Epithelial cell of esophagus (primary cell): ENCODE measurements at regions not wholly inside any gene's neighbourhood (a gene's known extent, or its start where the extent isn't known, plus 50 kb on each side); places are given as distances from the start of the nearest gene placed in this dataset.

Source experiments
- DNase-seq: peaks from one replicate; pipeline ENCODE4 v3.0.0; 2010; ENCODE audit warnings: low read depth
- H3K4me3 ChIP-seq: 2 replicates; pipeline ENCODE4 v1.5.1; 2011; ENCODE audit warnings: mild to moderate bottlenecking, low read length, control low read depth
- CTCF ChIP-seq: IDR thresholded peaks from 2 replicates; pipeline ENCODE4 v1.5.1; 2011; ENCODE audit warnings: low read depth, mild to moderate bottlenecking, low read length, control low read depth, inconsistent platforms; ENCODE audit not compliant: insufficient read depth; ENCODE audit errors: missing control alignments

DNA sequence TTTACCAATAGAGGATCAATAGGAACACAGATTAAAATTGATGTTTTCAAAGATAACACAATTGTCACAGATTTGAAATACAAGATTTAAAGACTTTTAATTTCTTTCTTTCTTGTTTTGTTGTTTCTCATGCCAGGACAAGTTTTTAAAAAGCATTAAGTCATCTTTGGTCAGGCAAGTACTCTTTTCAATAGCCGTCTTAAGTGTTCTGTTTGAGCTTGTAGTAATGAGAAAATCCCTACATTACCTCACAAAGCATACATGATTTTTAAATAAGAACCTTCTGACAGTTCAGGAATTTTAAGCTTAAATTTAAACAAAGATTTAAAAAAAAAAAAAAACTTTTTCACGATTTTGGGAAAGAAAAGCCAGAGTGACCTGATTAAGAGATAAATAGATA, 216.3 kb upstream of the PRR20A start:
- no peak overlapping the region for H3K4me3 ChIP-seq
- peak; percentile 27 for DNase-seq
- TF ChIP-seq CTCF = no peak

GRCh38 chr13:56932104-56932503, 208.6 kb upstream of the PRR20A start:
- DNase-seq = no peak
- TF ChIP-seq CTCF = no peak
- no peak overlapping the region for H3K4me3 ChIP-seq

GRCh38 chr13:56953965-56954364, 186.8 kb upstream of the PRR20A start:
- no peak overlapping the region for H3K4me3 ChIP-seq
- no peak for TF ChIP-seq CTCF
- peak; percentile 8 for DNase-seq

- TF ChIP-seq CTCF = no peak
- DNase-seq = no peak
- H3K4me3 ChIP-seq = no peak overlapping the region
Observed at GRCh38 chr13:56975647-56976046, 165.1 kb upstream of the PRR20A start.

GRCh38 chr13:56980856-56981255, 159.9 kb upstream of the PRR20A start:
- no peak for DNase-seq
- no peak overlapping the region for H3K4me3 ChIP-seq
- TF ChIP-seq CTCF = no peak

DNA sequence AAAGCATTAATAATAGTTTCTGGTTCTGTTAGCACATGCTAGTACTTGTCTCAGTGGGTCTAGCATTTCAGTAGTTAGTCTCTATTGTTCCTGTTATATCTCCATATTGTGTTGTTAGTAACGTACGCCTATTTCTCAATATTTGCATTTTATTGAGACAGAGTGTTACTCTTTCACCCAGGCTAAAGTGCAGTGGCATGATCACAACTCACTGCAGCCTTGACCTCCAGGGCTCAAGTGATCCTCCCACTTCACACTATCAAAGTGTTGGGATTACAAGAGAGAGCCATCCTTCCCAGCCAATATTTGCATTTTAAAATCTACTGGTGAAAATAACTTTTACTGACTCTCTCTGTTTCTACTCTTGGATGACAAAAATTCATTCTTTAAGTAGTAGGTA, 154.6 kb upstream of the PRR20A start:
- no peak overlapping the region for H3K4me3 ChIP-seq

More for the DNA sequence above, 154.6 kb upstream of the PRR20A start:
- no peak for DNase-seq
- TF ChIP-seq CTCF = no peak
